Esophagus muscularis mucosa (tissue), 3 donors: ENCODE measurements at regions not wholly inside any gene's neighbourhood (a gene's known extent, or its start where the extent isn't known, plus 50 kb on each side); places are given as distances from the start of the nearest gene placed in this dataset.

Source experiments
- EP300 ChIP-seq: sonication (generic); formaldehyde crosslinking; IDR thresholded peaks from one replicate; pipeline ENCODE4 v1.6.1; 2017; ENCODE audit warnings: antibody characterized with exemption
- TF ChIP-seq, protein P1 (sequence below), 3 experiments: fragments of 200-600 bp in 2 of 3; fragments of 450-650 bp in 1 of 3; sonication (generic) in 2 of 3; IDR thresholded peaks; one replicate each; pipeline ENCODE4 v1.5.1; 2017 to 2019; ENCODE audit warnings: antibody characterized with exemption in 3 of 3, mild to moderate bottlenecking in 2 of 3, moderate library complexity in 1 of 3

DNA sequence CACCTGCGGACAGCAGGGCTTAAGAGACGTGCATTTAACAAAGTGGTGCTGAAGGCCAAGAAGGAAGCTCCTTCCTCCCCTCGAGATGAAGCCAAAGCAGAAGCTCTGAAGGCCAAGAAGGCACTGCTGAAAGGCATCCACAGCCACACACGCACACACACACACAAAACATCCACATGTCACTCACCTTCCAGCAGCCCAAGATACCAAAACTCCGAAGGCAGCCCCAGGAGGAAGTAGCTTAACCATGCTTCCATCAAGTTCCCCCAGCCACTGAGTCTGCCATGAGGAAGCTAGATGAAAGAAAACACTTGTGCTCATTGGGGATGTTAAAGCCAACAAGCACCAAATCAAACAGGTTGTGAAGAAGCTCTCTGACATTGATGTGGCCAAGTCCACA, 175.7 kb upstream of the POU3F3 start:
- TF ChIP-seq, protein P1, sequence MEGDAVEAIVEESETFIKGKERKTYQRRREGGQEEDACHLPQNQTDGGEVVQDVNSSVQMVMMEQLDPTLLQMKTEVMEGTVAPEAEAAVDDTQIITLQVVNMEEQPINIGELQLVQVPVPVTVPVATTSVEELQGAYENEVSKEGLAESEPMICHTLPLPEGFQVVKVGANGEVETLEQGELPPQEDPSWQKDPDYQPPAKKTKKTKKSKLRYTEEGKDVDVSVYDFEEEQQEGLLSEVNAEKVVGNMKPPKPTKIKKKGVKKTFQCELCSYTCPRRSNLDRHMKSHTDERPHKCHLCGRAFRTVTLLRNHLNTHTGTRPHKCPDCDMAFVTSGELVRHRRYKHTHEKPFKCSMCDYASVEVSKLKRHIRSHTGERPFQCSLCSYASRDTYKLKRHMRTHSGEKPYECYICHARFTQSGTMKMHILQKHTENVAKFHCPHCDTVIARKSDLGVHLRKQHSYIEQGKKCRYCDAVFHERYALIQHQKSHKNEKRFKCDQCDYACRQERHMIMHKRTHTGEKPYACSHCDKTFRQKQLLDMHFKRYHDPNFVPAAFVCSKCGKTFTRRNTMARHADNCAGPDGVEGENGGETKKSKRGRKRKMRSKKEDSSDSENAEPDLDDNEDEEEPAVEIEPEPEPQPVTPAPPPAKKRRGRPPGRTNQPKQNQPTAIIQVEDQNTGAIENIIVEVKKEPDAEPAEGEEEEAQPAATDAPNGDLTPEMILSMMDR (IDR thresholded peaks at IDR 0.05): no peak
- no peak for TF ChIP-seq EP300
